GM12878 (cell line): ENCODE measurements at regions not wholly inside any gene's neighbourhood (a gene's known extent, or its start where the extent isn't known, plus 50 kb on each side); places are given as distances from the start of the nearest gene placed in this dataset.

Experiments
- ATAC-seq: fragments of 200-7000 bp; cut with Tn5 transposase; 3 replicates; pipeline ENCODE4 v1.9.1; 2020; ENCODE audit warnings: mild to moderate bottlenecking, moderate library complexity
- BruUV-seq: library from RNA; stranded (reverse); fragments of 400-500 nt; replicated peaks from 2 replicates; lab custom pipeline; 2021; lab: Mats Ljungman, UMichigan
- CTCF ChIA-PET: fragments of 300-600 bp; sonication (Branson Sonifier 250); formaldehyde crosslinking; extraction: SDS; loops from one replicate; lab custom pipeline; 2021; ENCODE audit warnings: inconsistent platforms; lab: Yijun Ruan, JAX
- POLR2A ChIA-PET: fragments of 350-600 bp; formaldehyde crosslinking; extraction: SDS; loops from one replicate; lab custom pipeline; 2021; ENCODE audit warnings: inconsistent platforms; lab: Charles Lee
- RAD21 ChIA-PET: fragments of 300-600 bp; sonication (Branson Sonifier 250); formaldehyde crosslinking; loops from one replicate; lab custom pipeline; 2023; ENCODE audit warnings: antibody characterized with exemption; ENCODE audit not compliant: unreplicated experiment; lab: Charles Lee
- SMC1A ChIA-PET: fragments of 300-600 bp; sonication (Branson Sonifier 250); formaldehyde crosslinking; loops from one replicate; lab custom pipeline; 2023; ENCODE audit not compliant: unreplicated experiment, uncharacterized antibody; lab: Charles Lee
- DNase-seq: peaks from one replicate; pipeline ENCODE4 v3.0.0-alpha.2; 2011; ENCODE audit warnings: low read depth, low spot score
- FAIRE-seq: peaks from 3 replicates; lab custom pipeline; 2011; peaks lifted over from hg19 to GRCh38; lab: Jason Lieb, UNC
- H2AFZ ChIP-seq: 2 replicates; pipeline ENCODE4 v1.6.0; 2011; ENCODE audit warnings: low read depth, low read length, control low read depth; ENCODE audit not compliant: control insufficient read depth
- H3K27ac ChIP-seq: 2 replicates; pipeline ENCODE4 v1.5.1; 2011; ENCODE audit warnings: control low read depth; ENCODE audit not compliant: control insufficient read depth, insufficient read depth
- H3K27me3 ChIP-seq, 2 experiments: replicated peaks in 1 of 2; 2 replicates each; pipeline versions ENCODE4 v1.6.0 to v1.6.1; 2011; ENCODE audit warnings: low read length in 1 of 2; ENCODE audit not compliant: control insufficient read depth in 2 of 2, insufficient read depth in 2 of 2
- H3K36me3 ChIP-seq, 2 experiments: 2 replicates each; pipeline ENCODE4 v1.5.1; 2011; ENCODE audit warnings: low read length in 1 of 2; ENCODE audit not compliant: control insufficient read depth in 2 of 2, insufficient read depth in 2 of 2
- H3K4me1 ChIP-seq: 2 replicates; pipeline ENCODE4 v1.6.1; 2011; ENCODE audit warnings: mild to moderate bottlenecking, low read length, moderate library complexity, mixed read lengths; ENCODE audit not compliant: control insufficient read depth, insufficient read depth
- H3K4me2 ChIP-seq: 2 replicates; pipeline ENCODE4 v1.6.0; 2011; ENCODE audit warnings: control low read depth; ENCODE audit not compliant: control insufficient read depth, insufficient read depth
- H3K4me3 ChIP-seq: fragments of 200-600 bp; sonication (generic); 2 replicates; pipeline ENCODE4 v1.5.1; 2016
- H3K79me2 ChIP-seq: 2 replicates; pipeline ENCODE4 v1.6.0; 2011; ENCODE audit warnings: low read length; ENCODE audit not compliant: control insufficient read depth, insufficient read depth
- H3K9ac ChIP-seq: 2 replicates; pipeline ENCODE4 v1.8.0; 2011; ENCODE audit warnings: low read length, control low read depth, mixed read lengths; ENCODE audit not compliant: control insufficient read depth, insufficient read depth
- H3K9me3 ChIP-seq: replicated peaks from 3 replicates; pipeline ENCODE4 v1.5.1; 2011; ENCODE audit warnings: mild to moderate bottlenecking, low read length; ENCODE audit not compliant: control insufficient read depth, insufficient read depth
- H4K20me1 ChIP-seq: 2 replicates; pipeline ENCODE4 v1.6.0; 2011; ENCODE audit not compliant: control insufficient read depth, insufficient read depth
- E2F4 ChIP-seq: IDR thresholded peaks from 2 replicates; pipeline ENCODE4 v1.6.1; 2012; ENCODE audit warnings: low read depth, low read length, improper control_type of control experiment
- IRF4 ChIP-seq: IDR thresholded peaks from 2 replicates; pipeline ENCODE4 v1.6.1; 2011; ENCODE audit warnings: low read depth, low read length
- KLF5 ChIP-seq: fragments of 450-650 bp; IDR thresholded peaks from 2 replicates; pipeline ENCODE4 v1.6.1; 2014; ENCODE audit warnings: mild to moderate bottlenecking; ENCODE audit not compliant: partially characterized antibody
- NR2C2 ChIP-seq: IDR thresholded peaks from 2 replicates; pipeline ENCODE4 v1.6.1; 2011; ENCODE audit warnings: borderline replicate concordance, low read depth; ENCODE audit not compliant: control insufficient read depth, insufficient read length
- RAD51 ChIP-seq: fragments of 450-650 bp; IDR thresholded peaks from 2 replicates; pipeline ENCODE4 v1.6.1; 2016; ENCODE audit warnings: moderate library complexity, mild to moderate bottlenecking, inconsistent platforms
- SMARCA5 ChIP-seq: fragments of 450-650 bp; IDR thresholded peaks from 2 replicates; pipeline ENCODE4 v1.6.1; 2017; ENCODE audit warnings: mild to moderate bottlenecking
- STAT3 ChIP-seq: IDR thresholded peaks from 2 replicates; pipeline ENCODE4 v1.6.1; 2011; ENCODE audit warnings: low read depth, low read length, improper control_type of control experiment
- WGBS: methylation state at CpG from one replicate; pipeline ENCODE4 v1.1.6; 2016; ENCODE audit warnings: low lambda C conversion rate; ENCODE audit not compliant: insufficient replicate concordance, insufficient coverage; ENCODE audit errors: missing lambda C conversion rate; 5-methylcytosine and 5-hydroxymethylcytosine counted together
- in situ Hi-C: fragments of 300-500 bp; cut with MboI; formaldehyde crosslinking; loops from 9 replicates; pipeline ENCODE4 v1.14.3; 2018; ENCODE audit warnings: mixed read lengths
- intact Hi-C: fragments of 100-400 bp; cut with micrococcal nuclease; formaldehyde crosslinking; loops from one replicate; pipeline ENCODE4 v1.14.2; 2022; ENCODE audit not compliant: unreplicated experiment
- TF ChIP-seq, protein P1 (sequence below): fragments of 450-650 bp; IDR thresholded peaks from 2 replicates; pipeline ENCODE4 v1.6.1; 2018; ENCODE audit warnings: mild to moderate bottlenecking, low read depth, moderate library complexity; ENCODE audit not compliant: partially characterized antibody
- TF ChIP-seq, protein P2 (sequence below): fragments of 150-350 bp; IDR thresholded peaks from 2 replicates; pipeline ENCODE4 v1.6.1; 2014; ENCODE audit warnings: mild to moderate bottlenecking, low read depth, low read length
- TF ChIP-seq, protein P3 (sequence below): fragments of 450-650 bp; IDR thresholded peaks from 2 replicates; pipeline ENCODE4 v1.6.1; 2017; ENCODE audit warnings: mild to moderate bottlenecking

- Histone ChIP-seq H3K9me3 (no peaks in the 10 kb centered on the region), H3K4me3 (no peak overlapping the region), H2AFZ (no peak overlapping the region), H3K9ac (no peak overlapping the region), H3K79me2 (no peaks in the 10 kb centered on the region), H3K27me3 (no peaks in the 10 kb centered on the region), H4K20me1 (no peaks in the 10 kb centered on the region), H3K4me1 (no peaks in the 10 kb centered on the region; the same call in 1 of the 2 replicates), H3K27ac (no peak overlapping the region), H3K4me2 (no peak overlapping the region), H3K36me3 (no peaks in the 10 kb centered on the region)
- RAD21 ChIA-PET: no interaction called here
- POLR2A ChIA-PET: no interaction called here
- no TSS peak for BruUV-seq
- no peak for ATAC-seq
- no peak for DNase-seq
- SMC1A ChIA-PET: interaction anchor here (1.3 kb wide), 1 partner anchor 9 kb away, joined by 4 read pairs; no protein-coding TSS in a partner anchor
- CTCF ChIA-PET: interaction anchor here (0.7 to 1.0 kb wide), 2 partner anchors 29 to 202 kb away, joined by 3 to 4 read pairs; no protein-coding TSS in a partner anchor
- TF ChIP-seq, protein P1, sequence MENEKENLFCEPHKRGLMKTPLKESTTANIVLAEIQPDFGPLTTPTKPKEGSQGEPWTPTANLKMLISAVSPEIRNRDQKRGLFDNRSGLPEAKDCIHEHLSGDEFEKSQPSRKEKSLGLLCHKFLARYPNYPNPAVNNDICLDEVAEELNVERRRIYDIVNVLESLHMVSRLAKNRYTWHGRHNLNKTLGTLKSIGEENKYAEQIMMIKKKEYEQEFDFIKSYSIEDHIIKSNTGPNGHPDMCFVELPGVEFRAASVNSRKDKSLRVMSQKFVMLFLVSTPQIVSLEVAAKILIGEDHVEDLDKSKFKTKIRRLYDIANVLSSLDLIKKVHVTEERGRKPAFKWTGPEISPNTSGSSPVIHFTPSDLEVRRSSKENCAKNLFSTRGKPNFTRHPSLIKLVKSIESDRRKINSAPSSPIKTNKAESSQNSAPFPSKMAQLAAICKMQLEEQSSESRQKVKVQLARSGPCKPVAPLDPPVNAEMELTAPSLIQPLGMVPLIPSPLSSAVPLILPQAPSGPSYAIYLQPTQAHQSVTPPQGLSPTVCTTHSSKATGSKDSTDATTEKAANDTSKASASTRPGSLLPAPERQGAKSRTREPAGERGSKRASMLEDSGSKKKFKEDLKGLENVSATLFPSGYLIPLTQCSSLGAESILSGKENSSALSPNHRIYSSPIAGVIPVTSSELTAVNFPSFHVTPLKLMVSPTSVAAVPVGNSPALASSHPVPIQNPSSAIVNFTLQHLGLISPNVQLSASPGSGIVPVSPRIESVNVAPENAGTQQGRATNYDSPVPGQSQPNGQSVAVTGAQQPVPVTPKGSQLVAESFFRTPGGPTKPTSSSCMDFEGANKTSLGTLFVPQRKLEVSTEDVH: no peak
- TF ChIP-seq NR2C2 (no peak), RAD51 (no peak), IRF4 (no peak), E2F4 (no peak), STAT3 (no peak), SMARCA5 (no peak), KLF5 (no peak)
- TF ChIP-seq, protein P2, sequence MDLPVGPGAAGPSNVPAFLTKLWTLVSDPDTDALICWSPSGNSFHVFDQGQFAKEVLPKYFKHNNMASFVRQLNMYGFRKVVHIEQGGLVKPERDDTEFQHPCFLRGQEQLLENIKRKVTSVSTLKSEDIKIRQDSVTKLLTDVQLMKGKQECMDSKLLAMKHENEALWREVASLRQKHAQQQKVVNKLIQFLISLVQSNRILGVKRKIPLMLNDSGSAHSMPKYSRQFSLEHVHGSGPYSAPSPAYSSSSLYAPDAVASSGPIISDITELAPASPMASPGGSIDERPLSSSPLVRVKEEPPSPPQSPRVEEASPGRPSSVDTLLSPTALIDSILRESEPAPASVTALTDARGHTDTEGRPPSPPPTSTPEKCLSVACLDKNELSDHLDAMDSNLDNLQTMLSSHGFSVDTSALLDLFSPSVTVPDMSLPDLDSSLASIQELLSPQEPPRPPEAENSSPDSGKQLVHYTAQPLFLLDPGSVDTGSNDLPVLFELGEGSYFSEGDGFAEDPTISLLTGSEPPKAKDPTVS: no peak
- TF ChIP-seq, protein P3, sequence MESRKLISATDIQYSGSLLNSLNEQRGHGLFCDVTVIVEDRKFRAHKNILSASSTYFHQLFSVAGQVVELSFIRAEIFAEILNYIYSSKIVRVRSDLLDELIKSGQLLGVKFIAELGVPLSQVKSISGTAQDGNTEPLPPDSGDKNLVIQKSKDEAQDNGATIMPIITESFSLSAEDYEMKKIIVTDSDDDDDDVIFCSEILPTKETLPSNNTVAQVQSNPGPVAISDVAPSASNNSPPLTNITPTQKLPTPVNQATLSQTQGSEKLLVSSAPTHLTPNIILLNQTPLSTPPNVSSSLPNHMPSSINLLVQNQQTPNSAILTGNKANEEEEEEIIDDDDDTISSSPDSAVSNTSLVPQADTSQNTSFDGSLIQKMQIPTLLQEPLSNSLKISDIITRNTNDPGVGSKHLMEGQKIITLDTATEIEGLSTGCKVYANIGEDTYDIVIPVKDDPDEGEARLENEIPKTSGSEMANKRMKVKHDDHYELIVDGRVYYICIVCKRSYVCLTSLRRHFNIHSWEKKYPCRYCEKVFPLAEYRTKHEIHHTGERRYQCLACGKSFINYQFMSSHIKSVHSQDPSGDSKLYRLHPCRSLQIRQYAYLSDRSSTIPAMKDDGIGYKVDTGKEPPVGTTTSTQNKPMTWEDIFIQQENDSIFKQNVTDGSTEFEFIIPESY: no peak
- no peak for FAIRE-seq
- intact Hi-C loops: no loop called here
- WGBS: 45% methylated on average over 4 of the region's 6 CpGs
- in situ Hi-C loops: no loop called here
Measured at GRCh38 chr3:113086560-113087461, 96.0 kb downstream of the GTPBP8 start.
